Left lung (tissue), 4 donors: ENCODE measurements at regions not wholly inside any gene's neighbourhood (a gene's known extent, or its start where the extent isn't known, plus 50 kb on each side); places are given as distances from the start of the nearest gene placed in this dataset.

Experiments
- ATAC-seq: fragments of 200-7000 bp; cut with Tn5 transposase; one replicate; pipeline ENCODE4 v1.9.1; 2020; ENCODE audit warnings: moderate library complexity
- DNase-seq, 4 donors: peaks; one replicate each; pipeline ENCODE4 v3.0.0-alpha.2; 2013 to 2020
- H3K27ac ChIP-seq, 2 donors: fragments of 200-600 bp; sonication (generic) in 1 of 2; one replicate each; pipeline versions ENCODE4 v1.5.0 to v1.8.0; 2020 to 2021
- H3K27me3 ChIP-seq, 2 donors: fragments of 200-600 bp; sonication (generic) in 1 of 2; one replicate each; pipeline versions ENCODE4 v1.5.0 to v1.8.0; 2020 to 2021
- H3K36me3 ChIP-seq, 2 donors: fragments of 200-600 bp; sonication (generic) in 1 of 2; one replicate each; pipeline versions ENCODE4 v1.5.0 to v1.8.0; 2020 to 2021
- H3K4me1 ChIP-seq, 2 donors: fragments of 200-600 bp; one replicate each; pipeline ENCODE4 v1.8.0; 2021
- H3K4me3 ChIP-seq, 2 donors: fragments of 200-600 bp; sonication (generic) in 1 of 2; one replicate each; pipeline versions ENCODE4 v1.5.0 to v1.8.0; 2020 to 2021; ENCODE audit warnings: mild to moderate bottlenecking in 1 of 2
- H3K9me3 ChIP-seq, 2 donors: fragments of 200-600 bp; sonication (generic) in 1 of 2; one replicate each; pipeline versions ENCODE4 v1.5.0 to v1.8.0; 2020 to 2021
- CTCF ChIP-seq, 2 donors: fragments of 200-600 bp; sonication (generic) in 1 of 2; IDR thresholded peaks; one replicate each; pipeline versions ENCODE4 v1.5.0 to v1.8.0; 2021; ENCODE audit warnings: antibody characterized with exemption in 2 of 2
- intact Hi-C, 2 donors: fragments of 100-400 bp; cut with DNase I; formaldehyde crosslinking; loops; one replicate each; pipeline versions ENCODE4 v1.11.2 to v1.14.2; 2022
- donor health status: DM: no; HTN: yes; CAD: no.
- donor health status: DM: no; HTN: no; CAD: no.

- no peaks in the 10 kb centered on the region for H3K27me3 ChIP-seq
- no peaks in the 10 kb centered on the region for H3K4me1 ChIP-seq
- H3K36me3 ChIP-seq: no peaks in the 10 kb centered on the region
- no peaks in the 10 kb centered on the region for H3K9me3 ChIP-seq
- intact Hi-C loops: no loop called here
- TF ChIP-seq CTCF (IDR thresholded peaks at IDR 0.05): no peak
- DNase-seq (no peak), ATAC-seq (no peak)
- H3K27ac ChIP-seq: no peak overlapping the region
- no peak overlapping the region for H3K4me3 ChIP-seq
These were observed 64.4 kb upstream of the ZNF521 start for GRCh38 chr18:25416374-25416773.

- Histone ChIP-seq H3K27me3 (no peaks in the 10 kb centered on the region), H3K27ac (no peak overlapping the region), H3K36me3 (no peaks in the 10 kb centered on the region), H3K9me3 (peaks cover 0 to 3% of the 10 kb centered on the region in 2 donors), H3K4me1 (no peaks in the 10 kb centered on the region), H3K4me3 (no peak overlapping the region)
- ATAC-seq (no peak), DNase-seq (no peak)
- no peak for TF ChIP-seq CTCF (IDR thresholded peaks at IDR 0.05)
- intact Hi-C loops: no loop called here
These were observed 58.0 kb upstream of the ZNF521 start for GRCh38 chr18:25409971-25410370.

- Histone ChIP-seq H3K4me1 (no peaks in the 10 kb centered on the region), H3K27me3 (no peaks in the 10 kb centered on the region), H3K4me3 (no peak overlapping the region), H3K36me3 (no peaks in the 10 kb centered on the region), H3K9me3 (peaks cover 0 to 3% of the 10 kb centered on the region in 2 donors), H3K27ac (no peak overlapping the region)
- no peak for DNase-seq
- ATAC-seq: no peak
- intact Hi-C loops: no loop called here
- no peak for TF ChIP-seq CTCF (IDR thresholded peaks at IDR 0.05)
These were observed 56.3 kb upstream of the ZNF521 start for GRCh38 chr18:25408293-25408692.
